Right atrium auricular region (tissue), 2 donors: ENCODE measurements at regions not wholly inside any gene's neighbourhood (a gene's known extent, or its start where the extent isn't known, plus 50 kb on each side); places are given as distances from the start of the nearest gene placed in this dataset.

Experiments
- DNase-seq: peaks from one replicate; pipeline ENCODE4 v3.0.0-alpha.2; 2019; ENCODE audit warnings: low spot score
- H3K27ac ChIP-seq, 2 donors: fragments of 200-600 bp; sonication (generic); 1 replicate in 1 of 2; 2 replicates in 1 of 2; pipeline ENCODE4 v1.5.1; 2016 to 2019
- H3K27me3 ChIP-seq, 2 donors: fragments of 200-600 bp; sonication (generic); one replicate each; pipeline versions ENCODE4 v1.5.1 to v1.6.0; 2017 to 2019
- H3K36me3 ChIP-seq: fragments of 200-600 bp; sonication (generic); one replicate; pipeline ENCODE4 v1.5.1; 2016
- H3K4me1 ChIP-seq, 2 donors: fragments of 200-600 bp; sonication (generic); one replicate each; pipeline versions ENCODE4 v1.5.1 to v1.6.0; 2017 to 2019
- H3K4me3 ChIP-seq, 2 donors: fragments of 200-600 bp; sonication (generic); 1 replicate in 1 of 2; 2 replicates in 1 of 2; pipeline ENCODE4 v1.5.1; 2017 to 2019; ENCODE audit warnings: mild to moderate bottlenecking in 1 of 2, moderate library complexity in 1 of 2
- H3K9me3 ChIP-seq, 2 donors: fragments of 200-600 bp; sonication (generic); one replicate each; pipeline ENCODE4 v1.5.1; 2019
- TF ChIP-seq, protein P1 (sequence below), 2 donors: fragments of 200-600 bp; sonication (generic); IDR thresholded peaks; one replicate each; pipeline ENCODE4 v1.5.1; 2019; ENCODE audit warnings: antibody characterized with exemption in 2 of 2

DNA sequence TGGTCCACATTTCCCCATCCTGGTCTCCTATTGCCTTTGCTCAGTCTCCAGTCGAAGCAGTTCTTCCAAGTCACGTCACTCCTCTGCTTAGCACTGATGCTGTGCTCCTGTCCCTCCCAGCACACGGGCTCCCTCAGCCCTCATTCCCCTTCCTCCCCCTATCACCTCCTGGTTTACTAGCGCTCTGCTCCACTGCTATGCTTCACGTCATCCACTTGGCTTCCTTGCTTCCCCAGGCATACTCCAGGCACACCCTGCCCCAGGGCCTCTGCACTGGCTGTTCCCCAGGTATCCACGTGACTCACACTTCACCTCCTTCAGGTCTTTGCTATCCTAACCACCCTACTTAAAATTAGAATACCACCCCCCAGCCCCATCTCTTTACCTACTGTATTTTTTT, 269.3 kb downstream of the GLI2 start:
- TF ChIP-seq, protein P1, sequence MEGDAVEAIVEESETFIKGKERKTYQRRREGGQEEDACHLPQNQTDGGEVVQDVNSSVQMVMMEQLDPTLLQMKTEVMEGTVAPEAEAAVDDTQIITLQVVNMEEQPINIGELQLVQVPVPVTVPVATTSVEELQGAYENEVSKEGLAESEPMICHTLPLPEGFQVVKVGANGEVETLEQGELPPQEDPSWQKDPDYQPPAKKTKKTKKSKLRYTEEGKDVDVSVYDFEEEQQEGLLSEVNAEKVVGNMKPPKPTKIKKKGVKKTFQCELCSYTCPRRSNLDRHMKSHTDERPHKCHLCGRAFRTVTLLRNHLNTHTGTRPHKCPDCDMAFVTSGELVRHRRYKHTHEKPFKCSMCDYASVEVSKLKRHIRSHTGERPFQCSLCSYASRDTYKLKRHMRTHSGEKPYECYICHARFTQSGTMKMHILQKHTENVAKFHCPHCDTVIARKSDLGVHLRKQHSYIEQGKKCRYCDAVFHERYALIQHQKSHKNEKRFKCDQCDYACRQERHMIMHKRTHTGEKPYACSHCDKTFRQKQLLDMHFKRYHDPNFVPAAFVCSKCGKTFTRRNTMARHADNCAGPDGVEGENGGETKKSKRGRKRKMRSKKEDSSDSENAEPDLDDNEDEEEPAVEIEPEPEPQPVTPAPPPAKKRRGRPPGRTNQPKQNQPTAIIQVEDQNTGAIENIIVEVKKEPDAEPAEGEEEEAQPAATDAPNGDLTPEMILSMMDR (IDR thresholded peaks at IDR 0.05): no peak
- no peaks in the 10 kb centered on the region for H3K36me3 ChIP-seq
- H3K27me3 ChIP-seq: no peaks in the 10 kb centered on the region
- no peaks in the 10 kb centered on the region for H3K4me1 ChIP-seq
- no peaks in the 10 kb centered on the region for H3K9me3 ChIP-seq
- no peak overlapping the region for H3K27ac ChIP-seq
- peak; percentile 44 for DNase-seq
- no peak overlapping the region for H3K4me3 ChIP-seq

DNA sequence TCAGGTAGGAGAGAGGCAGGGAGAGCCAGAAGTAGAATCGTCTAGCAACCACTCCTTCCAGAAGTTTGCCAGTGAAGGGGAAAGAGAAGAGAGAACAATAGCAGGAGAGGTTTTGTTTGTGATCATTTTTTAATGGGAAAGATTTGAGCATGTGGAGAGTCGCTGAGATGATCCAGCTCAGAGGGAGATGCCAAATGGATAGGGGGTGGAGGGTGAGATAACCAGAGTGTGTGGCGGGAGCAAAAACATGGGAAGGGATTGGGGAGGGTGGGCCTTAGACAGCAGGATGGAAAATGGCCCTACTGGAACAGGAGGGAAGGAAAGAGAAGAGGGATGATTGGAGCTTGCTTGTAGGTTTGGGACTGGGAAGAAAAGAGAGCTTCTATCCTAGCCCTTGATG, 269.8 kb downstream of the GLI2 start:
- Histone ChIP-seq H3K27me3 (no peaks in the 10 kb centered on the region), H3K4me1 (no peaks in the 10 kb centered on the region), H3K4me3 (no peak overlapping the region), H3K36me3 (no peaks in the 10 kb centered on the region), H3K9me3 (no peaks in the 10 kb centered on the region), H3K27ac (no peak overlapping the region)
- no peak for DNase-seq
- TF ChIP-seq, protein P1 (IDR thresholded peaks at IDR 0.05): no peak

DNA sequence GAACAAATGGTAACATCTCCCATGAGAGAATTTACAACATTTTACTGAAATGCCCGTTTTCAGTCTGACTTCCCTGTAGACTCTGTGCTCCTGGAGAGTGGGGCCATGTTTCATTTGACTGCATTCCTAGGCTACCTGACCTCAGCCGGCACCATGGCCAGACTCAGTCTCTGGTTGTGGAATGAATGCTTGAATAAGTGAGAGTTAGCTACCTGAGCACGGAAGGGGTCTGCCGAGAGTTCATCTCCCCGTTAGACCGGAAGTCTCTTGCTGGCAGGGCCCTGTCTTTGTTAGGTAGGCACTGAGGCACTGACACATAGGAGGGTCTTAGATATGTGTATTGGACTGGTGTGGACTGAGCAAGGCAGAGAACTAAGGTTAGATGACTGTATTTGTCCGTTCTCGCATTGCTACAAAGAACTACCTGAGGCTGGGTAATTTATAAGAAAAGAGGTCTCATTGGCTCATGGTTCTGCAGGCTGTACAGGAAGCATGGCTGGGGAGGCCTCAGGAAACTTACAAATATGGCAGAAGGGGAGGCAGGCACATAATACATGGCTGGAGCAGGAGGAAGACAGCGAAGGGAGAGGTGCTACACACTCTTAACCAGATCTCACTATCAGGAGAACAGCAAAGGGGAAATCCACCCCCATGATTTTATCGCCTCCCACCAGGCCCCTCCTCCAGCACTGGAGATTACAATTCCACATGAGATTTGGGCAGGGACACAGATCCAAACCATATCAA, 271.2 kb downstream of the GLI2 start:
- peak; percentile 49 for DNase-seq
- TF ChIP-seq, protein P1 (IDR thresholded peaks at IDR 0.05): no peak
- Histone ChIP-seq H3K4me1 (no peaks in the 10 kb centered on the region), H3K36me3 (no peaks in the 10 kb centered on the region), H3K9me3 (peaks cover 0 to 13% of the 10 kb centered on the region in 2 donors), H3K4me3 (no peak overlapping the region), H3K27ac (no peak overlapping the region), H3K27me3 (no peaks in the 10 kb centered on the region)

- no peak overlapping the region for H3K27ac ChIP-seq
Measured at GRCh38 chr2:121007490-121007853, 271.8 kb downstream of the GLI2 start.

GRCh38 chr2:121008975-121009374, 273.3 kb downstream of the GLI2 start:
- H3K27ac ChIP-seq: no peak overlapping the region
- H3K27me3 ChIP-seq: no peaks in the 10 kb centered on the region
- H3K4me1 ChIP-seq: no peaks in the 10 kb centered on the region
- DNase-seq: no peak
- no peaks in the 10 kb centered on the region for H3K36me3 ChIP-seq
- TF ChIP-seq, protein P1 (IDR thresholded peaks at IDR 0.05): no peak
- H3K9me3 ChIP-seq: peaks cover 0 to 14% of the 10 kb centered on the region in 2 donors
- no peak overlapping the region for H3K4me3 ChIP-seq

More at GRCh38 chr2:121007490-121007853, 271.8 kb downstream of the GLI2 start:
- H3K36me3 ChIP-seq: no peaks in the 10 kb centered on the region
- DNase-seq: no peak
- TF ChIP-seq, protein P1 (IDR thresholded peaks at IDR 0.05): no peak
- no peak overlapping the region for H3K4me3 ChIP-seq
- H3K27me3 ChIP-seq: no peaks in the 10 kb centered on the region
- peaks cover 0 to 14% of the 10 kb centered on the region in 2 donors for H3K9me3 ChIP-seq
- no peaks in the 10 kb centered on the region for H3K4me1 ChIP-seq

- Histone ChIP-seq H3K27ac (no peak overlapping the region), H3K27me3 (no peaks in the 10 kb centered on the region), H3K9me3 (peaks cover 0 to 14% of the 10 kb centered on the region in 2 donors), H3K4me3 (no peak overlapping the region), H3K36me3 (no peaks in the 10 kb centered on the region), H3K4me1 (no peaks in the 10 kb centered on the region)
- DNase-seq: no peak
- TF ChIP-seq, protein P1 (IDR thresholded peaks at IDR 0.05): no peak
Measured at GRCh38 chr2:121010998-121011397, 274.0 kb downstream of the TFCP2L1 start.
